BJ (cell line): ENCODE measurements at regions not wholly inside any gene's neighbourhood (a gene's known extent, or its start where the extent isn't known, plus 50 kb on each side); places are given as distances from the start of the nearest gene placed in this dataset.

Experiments
- CTCF ChIA-PET: fragments of 350-600 bp; formaldehyde crosslinking; extraction: SDS; loops from one replicate; lab custom pipeline; 2021; ENCODE audit warnings: antibody characterized with exemption, inconsistent platforms; lab: Yijun Ruan, JAX
- POLR2A ChIA-PET: fragments of 300-600 bp; sonication (Branson Sonifier 250); formaldehyde crosslinking; extraction: SDS; loops from one replicate; lab custom pipeline; 2021; ENCODE audit warnings: antibody characterized with exemption; lab: Charles Lee
- DNase-seq: peaks from one replicate; pipeline ENCODE4 v3.0.0-alpha.2; 2011; ENCODE audit warnings: low read depth
- H3K27me3 ChIP-seq: 2 replicates; pipeline ENCODE4 v1.6.0; 2011; ENCODE audit warnings: low read length; ENCODE audit not compliant: control insufficient read depth, insufficient read depth
- H3K36me3 ChIP-seq: 2 replicates; pipeline ENCODE4 v1.5.1; 2011; ENCODE audit warnings: low read length; ENCODE audit not compliant: control insufficient read depth, insufficient read depth
- H3K4me3 ChIP-seq: 2 replicates; pipeline ENCODE4 v1.5.1; 2011; ENCODE audit warnings: low read depth, mild to moderate bottlenecking, control low read depth, low read length
- TF ChIP-seq, protein P1 (sequence below): IDR thresholded peaks from 2 replicates; pipeline ENCODE4 v1.5.1; 2011; ENCODE audit warnings: low read depth, mild to moderate bottlenecking, control low read depth, inconsistent platforms, low read length, moderate library complexity; ENCODE audit not compliant: insufficient read depth

DNA sequence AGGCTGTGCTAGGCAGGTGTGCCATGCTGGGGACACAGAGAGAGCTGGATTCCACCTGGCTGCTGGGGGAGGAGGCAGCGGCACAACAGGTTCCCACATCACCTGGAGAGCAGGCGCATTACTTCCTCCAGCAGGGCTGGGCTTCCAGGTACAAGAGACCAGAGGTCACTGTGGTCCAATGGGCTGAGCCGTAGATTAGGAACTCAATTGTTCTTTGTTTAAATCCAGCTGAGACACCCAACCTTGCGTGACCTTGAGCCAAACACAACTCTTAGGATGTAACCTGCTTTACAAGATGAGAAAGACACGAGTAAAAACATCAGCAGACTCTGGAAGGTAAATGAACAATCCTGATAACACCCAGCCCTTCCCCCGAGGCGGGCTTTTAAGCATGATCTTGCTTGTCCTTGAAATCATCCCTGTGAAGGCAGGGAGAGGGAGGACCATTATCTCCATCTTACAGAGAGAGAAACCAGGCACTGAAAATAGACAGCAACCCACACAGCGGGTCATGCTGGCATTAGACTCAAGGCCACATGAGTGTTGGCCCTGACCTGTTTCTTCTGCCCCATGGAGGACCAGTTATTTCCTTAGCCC, 216.5 kb upstream of the RREB1 start:
- H3K4me3 ChIP-seq: no peak overlapping the region
- H3K36me3 ChIP-seq: no peaks in the 10 kb centered on the region
- DNase-seq: no peak
- ChIA-PET CTCF (interaction anchor here (1.7 kb wide), 1 partner anchor 132 kb away, joined by 4 read pairs; no protein-coding TSS in a partner anchor), POLR2A (no interaction called here)
- H3K27me3 ChIP-seq: no peaks in the 10 kb centered on the region
- TF ChIP-seq, protein P1, sequence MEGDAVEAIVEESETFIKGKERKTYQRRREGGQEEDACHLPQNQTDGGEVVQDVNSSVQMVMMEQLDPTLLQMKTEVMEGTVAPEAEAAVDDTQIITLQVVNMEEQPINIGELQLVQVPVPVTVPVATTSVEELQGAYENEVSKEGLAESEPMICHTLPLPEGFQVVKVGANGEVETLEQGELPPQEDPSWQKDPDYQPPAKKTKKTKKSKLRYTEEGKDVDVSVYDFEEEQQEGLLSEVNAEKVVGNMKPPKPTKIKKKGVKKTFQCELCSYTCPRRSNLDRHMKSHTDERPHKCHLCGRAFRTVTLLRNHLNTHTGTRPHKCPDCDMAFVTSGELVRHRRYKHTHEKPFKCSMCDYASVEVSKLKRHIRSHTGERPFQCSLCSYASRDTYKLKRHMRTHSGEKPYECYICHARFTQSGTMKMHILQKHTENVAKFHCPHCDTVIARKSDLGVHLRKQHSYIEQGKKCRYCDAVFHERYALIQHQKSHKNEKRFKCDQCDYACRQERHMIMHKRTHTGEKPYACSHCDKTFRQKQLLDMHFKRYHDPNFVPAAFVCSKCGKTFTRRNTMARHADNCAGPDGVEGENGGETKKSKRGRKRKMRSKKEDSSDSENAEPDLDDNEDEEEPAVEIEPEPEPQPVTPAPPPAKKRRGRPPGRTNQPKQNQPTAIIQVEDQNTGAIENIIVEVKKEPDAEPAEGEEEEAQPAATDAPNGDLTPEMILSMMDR: no peak

DNA sequence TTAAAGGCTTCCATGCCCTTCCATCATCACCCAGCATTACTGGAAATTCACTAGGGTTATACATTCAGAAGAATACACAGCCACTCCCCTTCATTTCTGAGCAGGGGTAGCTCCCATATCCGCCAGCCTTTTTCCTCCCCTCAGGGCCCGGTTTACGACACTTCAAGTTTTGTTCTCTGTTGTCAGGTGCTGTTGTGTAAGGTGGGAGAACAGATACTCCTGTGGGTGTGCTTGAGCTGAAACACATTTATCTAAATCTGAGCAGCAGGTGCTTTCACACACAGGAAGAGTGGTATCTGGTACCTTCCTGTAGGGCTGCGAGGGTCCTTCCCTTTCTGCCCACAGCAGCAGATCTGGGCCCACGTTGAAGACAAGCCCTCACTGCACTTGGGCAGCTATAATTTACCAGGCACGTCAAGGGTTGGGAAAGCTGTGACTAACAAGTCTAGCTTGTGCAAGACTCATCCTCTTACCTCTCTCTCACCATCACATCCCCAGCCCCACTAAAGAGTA, 215.8 kb upstream of the RREB1 start:
- DNase-seq: no peak
- no peak overlapping the region for H3K4me3 ChIP-seq
- H3K36me3 ChIP-seq: no peaks in the 10 kb centered on the region
- TF ChIP-seq, protein P1: no peak
- POLR2A ChIA-PET: no interaction called here
- no peaks in the 10 kb centered on the region for H3K27me3 ChIP-seq
- CTCF ChIA-PET: interaction anchor here (0.7 to 1.7 kb wide), 2 partner anchors 8 to 133 kb away, joined by 3 to 4 read pairs; no protein-coding TSS in a partner anchor

DNA sequence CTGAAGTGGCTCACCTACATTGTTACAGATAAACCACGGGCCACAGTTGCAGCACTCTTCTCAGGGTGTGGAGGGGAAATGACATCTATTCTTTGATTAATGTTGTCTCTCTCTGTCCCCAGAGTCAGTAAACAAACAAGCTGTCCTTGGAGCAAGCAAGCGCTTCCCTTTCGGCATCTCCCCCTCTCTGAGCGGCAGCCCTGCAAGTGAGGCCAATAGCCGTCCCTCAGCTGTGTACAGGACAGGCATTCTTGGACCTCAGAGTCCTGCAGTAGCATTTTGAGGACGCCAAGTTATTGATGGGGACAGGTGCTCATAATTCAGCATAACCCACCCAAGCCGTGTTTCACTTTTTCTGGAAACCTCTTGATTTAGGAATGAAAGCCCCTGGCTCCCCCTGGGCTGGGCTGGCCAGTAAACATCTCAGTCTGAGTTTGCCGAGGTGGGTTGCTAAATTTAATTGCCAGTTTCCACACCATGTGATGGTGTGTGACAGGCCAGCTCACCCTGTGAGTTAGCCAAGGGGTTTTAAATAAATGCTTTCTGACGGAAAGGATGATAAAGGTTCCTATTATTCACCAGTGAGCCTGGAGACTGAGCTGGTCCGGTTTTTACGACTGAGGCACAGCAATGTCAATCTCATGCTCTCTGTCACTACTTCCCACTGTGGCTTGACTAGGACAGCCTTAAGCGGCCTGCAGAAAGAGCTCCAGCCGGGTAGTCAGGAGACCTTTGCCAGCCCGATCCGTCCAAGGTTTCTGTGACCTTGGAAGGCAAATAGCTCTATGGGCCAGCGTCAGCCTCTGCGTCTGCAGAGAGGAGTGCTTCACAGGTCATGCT, 214.8 kb upstream of the RREB1 start:
- no peaks in the 10 kb centered on the region for H3K27me3 ChIP-seq
- no peak overlapping the region for H3K4me3 ChIP-seq
- no peak for DNase-seq
- TF ChIP-seq, protein P1: no peak
- no peaks in the 10 kb centered on the region for H3K36me3 ChIP-seq
- ChIA-PET CTCF (interaction anchor here (0.8 kb wide), 1 partner anchor 93 kb away, joined by 3 read pairs; no protein-coding TSS in a partner anchor), POLR2A (no interaction called here)

DNA sequence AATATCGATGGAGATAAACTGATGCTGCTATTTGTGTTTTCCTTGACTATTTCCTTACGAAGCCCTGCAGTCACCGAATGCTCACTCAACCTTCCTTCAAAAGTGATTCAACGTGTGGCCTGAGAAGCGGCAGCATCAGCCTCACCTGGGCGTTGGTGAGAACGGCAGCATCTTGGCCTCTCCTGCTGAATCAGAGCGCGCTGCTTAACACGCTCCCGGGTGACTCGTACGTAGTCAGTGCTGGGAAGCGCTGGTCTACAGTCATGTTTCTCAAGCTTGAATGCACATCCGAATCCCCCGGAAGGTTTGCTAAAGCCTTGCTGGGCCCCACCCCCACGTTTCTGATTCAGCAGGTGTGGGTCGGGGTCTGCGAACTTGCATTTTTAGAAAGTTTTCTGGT, 214.1 kb upstream of the RREB1 start:
- DNase-seq: no peak
- Histone ChIP-seq H3K27me3 (no peaks in the 10 kb centered on the region), H3K4me3 (no peak overlapping the region), H3K36me3 (no peaks in the 10 kb centered on the region)
- CTCF ChIA-PET: no interaction called here
- TF ChIP-seq, protein P1: no peak
- POLR2A ChIA-PET: no interaction called here

DNA sequence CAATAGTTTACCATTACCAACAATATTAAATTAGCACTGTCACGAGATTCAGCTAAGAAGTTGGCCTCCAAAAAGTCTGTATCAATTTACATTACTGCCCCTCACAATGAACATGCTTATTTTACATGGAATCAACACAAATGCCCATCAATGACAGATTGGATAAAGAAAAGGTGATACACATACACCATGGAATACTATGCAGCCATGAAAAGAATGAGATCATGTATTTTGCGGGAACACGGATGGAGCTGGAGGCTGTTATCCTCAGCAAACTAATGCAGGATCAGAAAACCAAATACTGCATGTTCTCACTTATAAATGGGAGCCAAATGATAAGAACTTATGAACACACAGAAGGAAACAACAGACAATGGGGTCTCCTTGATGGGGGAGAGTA, 211.8 kb upstream of the RREB1 start:
- Histone ChIP-seq H3K4me3 (no peak overlapping the region), H3K27me3 (no peaks in the 10 kb centered on the region), H3K36me3 (no peaks in the 10 kb centered on the region)
- TF ChIP-seq, protein P1: no peak
- POLR2A ChIA-PET: no interaction called here
- CTCF ChIA-PET: no interaction called here
- DNase-seq: no peak
